Spinal cord (tissue), 9 donors: ENCODE measurements at regions not wholly inside any gene's neighbourhood (a gene's known extent, or its start where the extent isn't known, plus 50 kb on each side); places are given as distances from the start of the nearest gene placed in this dataset.
A peak's percentile ranks its signal among the peaks of the same experiment; 100 is the strongest.

ENCODE experiments used
- DNase-seq, 6 donors: peaks; one replicate each; pipeline versions ENCODE4 v3.0.0 to v3.0.0-alpha.2; 2013 to 2015; ENCODE audit warnings: low spot score in 6 of 6, low read depth in 4 of 6
- H3K27ac ChIP-seq: one replicate; pipeline ENCODE4 v1.5.1; 2013; ENCODE audit warnings: low read depth, low read length, control low read depth
- H3K27me3 ChIP-seq: one replicate; pipeline ENCODE4 v1.6.1; 2013; ENCODE audit warnings: low read length; ENCODE audit not compliant: control insufficient read depth, insufficient read depth
- H3K36me3 ChIP-seq: one replicate; pipeline ENCODE4 v1.6.1; 2013; ENCODE audit warnings: low read length; ENCODE audit not compliant: control insufficient read depth, insufficient read depth
- H3K4me1 ChIP-seq: one replicate; pipeline ENCODE4 v1.6.1; 2013; ENCODE audit warnings: low read length; ENCODE audit not compliant: control insufficient read depth, insufficient read depth
- H3K4me3 ChIP-seq: one replicate; pipeline ENCODE4 v1.5.1; 2013; ENCODE audit warnings: low read depth, low read length, control low read depth
- H3K9me3 ChIP-seq: one replicate; pipeline ENCODE4 v1.6.1; 2013; ENCODE audit warnings: low read length; ENCODE audit not compliant: control insufficient read depth, insufficient read depth
- WGBS: methylation state at CpG from one replicate; pipeline ENCODE4 v1.1.5; 2013; ENCODE audit warnings: missing lambda C conversion rate; ENCODE audit not compliant: insufficient coverage; 5-methylcytosine and 5-hydroxymethylcytosine counted together
- donor health status: healthy.

- no peak overlapping the region for H3K4me3 ChIP-seq
- no peaks in the 10 kb centered on the region for H3K9me3 ChIP-seq
- WGBS: 49% methylated on average over 3 of the region's 4 CpGs
- H3K36me3 ChIP-seq: no peaks in the 10 kb centered on the region
- no peak overlapping the region for H3K27ac ChIP-seq
- DNase-seq: peak in 2 of 6 donors; percentile 16 to 57
- H3K4me1 ChIP-seq: no peaks in the 10 kb centered on the region
- no peaks in the 10 kb centered on the region for H3K27me3 ChIP-seq
Measured at GRCh38 chr3:168289471-168290008, 193.8 kb upstream of the GOLIM4 start.

GRCh38 chr3:168288511-168289401 lies 193.0 kb upstream of the GOLIM4 start:
- no CpG with 5 or more reads among the region's 5 CpGs for WGBS
- Histone ChIP-seq H3K4me1 (no peaks in the 10 kb centered on the region), H3K36me3 (no peaks in the 10 kb centered on the region), H3K27ac (no peak overlapping the region), H3K9me3 (no peaks in the 10 kb centered on the region), H3K27me3 (no peaks in the 10 kb centered on the region), H3K4me3 (no peak overlapping the region)
- DNase-seq: peak in 2 of 6 donors; percentile 7 to 56

GRCh38 chr3:168285506-168285905 lies 189.8 kb upstream of the GOLIM4 start:
- no CpG with 5 or more reads among the region's 2 CpGs for WGBS
- no peak for DNase-seq
- Histone ChIP-seq H3K4me3 (no peak overlapping the region), H3K4me1 (no peaks in the 10 kb centered on the region), H3K36me3 (no peaks in the 10 kb centered on the region), H3K9me3 (no peaks in the 10 kb centered on the region), H3K27ac (no peak overlapping the region), H3K27me3 (no peaks in the 10 kb centered on the region)

- no peak overlapping the region for H3K27ac ChIP-seq
- 92% methylated on average over 4 of the region's 5 CpGs for WGBS
- H3K9me3 ChIP-seq: no peaks in the 10 kb centered on the region
- no peak for DNase-seq
- H3K36me3 ChIP-seq: no peaks in the 10 kb centered on the region
- H3K4me3 ChIP-seq: no peak overlapping the region
- H3K27me3 ChIP-seq: no peaks in the 10 kb centered on the region
- H3K4me1 ChIP-seq: no peaks in the 10 kb centered on the region
Measured at GRCh38 chr3:168284728-168285127, 189.0 kb upstream of the GOLIM4 start.

- H3K4me3 ChIP-seq: no peak overlapping the region
- H3K4me1 ChIP-seq: no peaks in the 10 kb centered on the region
- H3K27me3 ChIP-seq: no peaks in the 10 kb centered on the region
- no peaks in the 10 kb centered on the region for H3K36me3 ChIP-seq
- peaks cover 3% of the 10 kb centered on the region for H3K9me3 ChIP-seq
- DNase-seq: no peak
- no peak overlapping the region for H3K27ac ChIP-seq
- no CpG with 5 or more reads among the region's 3 CpGs for WGBS
Measured at GRCh38 chr3:168275662-168276061, 179.9 kb upstream of the GOLIM4 start.

GRCh38 chr3:168273917-168274316 lies 178.2 kb upstream of the GOLIM4 start:
- Histone ChIP-seq H3K36me3 (no peaks in the 10 kb centered on the region), H3K27me3 (no peaks in the 10 kb centered on the region), H3K4me1 (no peaks in the 10 kb centered on the region), H3K4me3 (no peak overlapping the region), H3K9me3 (peaks cover 3% of the 10 kb centered on the region), H3K27ac (no peak overlapping the region)
- no peak for DNase-seq
- no CpG with 5 or more reads among the region's 2 CpGs for WGBS

- Histone ChIP-seq H3K9me3 (peaks cover 3% of the 10 kb centered on the region), H3K4me3 (no peak overlapping the region), H3K27ac (no peak overlapping the region), H3K4me1 (no peaks in the 10 kb centered on the region), H3K36me3 (no peaks in the 10 kb centered on the region), H3K27me3 (no peaks in the 10 kb centered on the region)
- 100% methylated on average over 2 of the region's 2 CpGs for WGBS
- no peak for DNase-seq
Measured at GRCh38 chr3:168273036-168273435, 177.3 kb upstream of the GOLIM4 start.

- no peak for DNase-seq
- Histone ChIP-seq H3K4me3 (no peak overlapping the region), H3K36me3 (no peaks in the 10 kb centered on the region), H3K9me3 (peaks cover 3% of the 10 kb centered on the region), H3K27me3 (no peaks in the 10 kb centered on the region), H3K27ac (no peak overlapping the region), H3K4me1 (no peaks in the 10 kb centered on the region)
- WGBS: 57% methylated on average over 1 of the region's 1 CpG
Measured at GRCh38 chr3:168272343-168272985, 176.7 kb upstream of the GOLIM4 start.

- no CpG with 5 or more reads among the region's 2 CpGs for WGBS
- Histone ChIP-seq H3K4me3 (no peak overlapping the region), H3K27me3 (no peaks in the 10 kb centered on the region), H3K4me1 (no peaks in the 10 kb centered on the region), H3K36me3 (no peaks in the 10 kb centered on the region), H3K27ac (no peak overlapping the region), H3K9me3 (peaks cover 3% of the 10 kb centered on the region)
- peak in 1 of 6 donors; percentile 55 for DNase-seq
Measured at GRCh38 chr3:168271932-168272331, 176.2 kb upstream of the GOLIM4 start.
